HG03571 (cell line): ENCODE measurements at regions not wholly inside any gene's neighbourhood (a gene's known extent, or its start where the extent isn't known, plus 50 kb on each side); places are given as distances from the start of the nearest gene placed in this dataset.
A peak's percentile ranks its signal among the peaks of the same experiment; 100 is the strongest.
"Not testable (repeated sequence)": the region's sequence is repeated elsewhere in the genome, so short reads cannot be mapped to it uniquely, and the experiment has no call there.

ENCODE experiments used
- ATAC-seq: cut with Tn5 transposase; IDR thresholded peaks from one replicate; pipeline ENCODE4 v1.9.1; 2021; ENCODE audit not compliant: unreplicated experiment

DNA sequence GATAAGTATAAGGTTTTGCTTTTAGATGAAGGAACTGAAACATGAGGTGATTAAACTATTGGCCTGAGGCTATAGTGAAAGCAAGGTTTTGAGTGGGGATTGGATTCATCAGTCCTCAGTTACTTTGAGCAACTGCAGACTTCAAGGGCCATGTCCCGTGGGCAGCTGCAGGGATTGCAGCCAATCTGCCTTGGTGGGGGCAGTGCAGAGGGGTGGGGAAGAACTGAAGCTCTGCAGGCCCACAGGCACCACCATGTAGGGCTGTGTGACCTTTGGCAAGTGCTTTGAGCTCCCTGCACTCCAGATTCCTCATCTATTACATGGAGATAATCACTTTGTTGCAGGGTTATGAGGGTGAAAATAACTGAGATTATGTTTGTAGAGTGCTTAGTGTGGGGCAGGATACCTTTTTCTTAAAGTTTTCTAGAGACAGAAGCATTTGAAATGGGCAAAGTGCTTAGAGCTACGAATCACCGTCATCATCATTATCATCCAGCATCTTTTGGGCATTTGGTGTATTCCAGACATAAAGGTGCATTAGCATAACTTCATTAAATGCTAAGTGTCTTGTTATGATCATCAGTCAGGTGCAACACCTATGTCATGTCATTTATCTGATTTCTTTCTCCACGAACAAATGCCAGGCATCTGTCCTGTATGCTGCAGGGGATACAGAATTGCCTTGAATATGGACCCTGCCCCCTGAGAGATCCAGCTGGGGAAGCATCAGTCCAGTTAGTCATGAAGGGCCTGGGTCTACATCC is 72.1 kb upstream of the TENM4 start:
- no peak for ATAC-seq

DNA sequence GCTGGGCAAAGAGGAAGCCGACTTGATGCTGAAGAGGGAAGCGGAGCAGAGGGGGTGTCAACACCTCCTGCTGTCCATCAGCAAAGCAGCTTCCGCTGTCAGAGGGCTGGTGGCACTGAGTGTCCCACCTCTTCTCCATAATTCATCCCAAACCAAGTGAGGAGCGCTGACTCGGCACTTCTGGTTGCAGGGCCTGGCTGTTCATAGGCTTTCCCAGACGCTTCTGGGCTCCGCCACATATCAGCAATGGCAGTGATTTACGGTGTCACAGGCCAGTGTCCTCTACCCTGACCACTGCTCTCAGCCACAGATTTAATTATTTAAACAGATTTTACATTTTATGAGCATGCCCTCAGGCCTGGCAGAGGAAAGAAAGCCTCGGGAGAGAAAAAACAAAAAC is 70.1 kb upstream of the TENM4 start:
- no peak for ATAC-seq

DNA sequence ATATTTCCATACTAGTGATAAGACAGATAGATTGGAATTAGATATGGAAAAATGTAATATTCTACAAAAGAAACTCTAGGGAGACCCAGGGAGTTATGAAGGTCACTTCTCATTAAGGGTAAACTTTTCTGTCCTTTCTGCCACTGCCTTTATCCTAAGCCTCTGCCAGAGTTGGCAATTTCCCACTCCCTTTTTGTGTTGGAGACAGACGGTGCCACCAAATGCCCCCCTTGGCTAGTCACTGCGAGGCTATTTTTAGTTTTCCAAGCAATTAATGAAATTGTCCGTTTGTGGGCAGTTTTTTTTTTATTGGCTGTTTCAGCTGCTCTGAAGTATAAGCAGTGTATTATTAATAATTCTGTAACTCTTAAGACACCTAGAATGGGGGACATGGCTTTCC is 67.6 kb upstream of the TENM4 start:
- ATAC-seq, result no peak

DNA sequence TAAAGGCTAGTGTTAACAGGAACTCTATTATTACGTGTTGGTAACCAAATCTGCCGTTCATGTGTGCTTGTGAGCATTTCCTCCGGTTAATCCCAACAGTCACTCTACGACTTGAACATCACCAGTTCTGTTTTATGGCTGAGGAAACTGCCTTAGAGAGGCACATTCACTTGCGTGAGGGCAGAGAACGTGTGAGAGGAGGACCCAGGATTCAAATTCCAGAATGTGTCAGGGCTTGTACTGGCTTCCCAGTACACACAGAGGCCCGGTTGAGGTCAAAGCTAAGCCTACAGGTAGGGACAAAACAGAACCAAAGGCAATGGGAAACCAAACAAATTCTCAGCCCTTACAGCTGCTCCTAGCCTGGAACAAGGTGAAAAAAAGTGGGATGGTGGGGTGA is 66.9 kb upstream of the TENM4 start:
- ATAC-seq, result no peak

DNA sequence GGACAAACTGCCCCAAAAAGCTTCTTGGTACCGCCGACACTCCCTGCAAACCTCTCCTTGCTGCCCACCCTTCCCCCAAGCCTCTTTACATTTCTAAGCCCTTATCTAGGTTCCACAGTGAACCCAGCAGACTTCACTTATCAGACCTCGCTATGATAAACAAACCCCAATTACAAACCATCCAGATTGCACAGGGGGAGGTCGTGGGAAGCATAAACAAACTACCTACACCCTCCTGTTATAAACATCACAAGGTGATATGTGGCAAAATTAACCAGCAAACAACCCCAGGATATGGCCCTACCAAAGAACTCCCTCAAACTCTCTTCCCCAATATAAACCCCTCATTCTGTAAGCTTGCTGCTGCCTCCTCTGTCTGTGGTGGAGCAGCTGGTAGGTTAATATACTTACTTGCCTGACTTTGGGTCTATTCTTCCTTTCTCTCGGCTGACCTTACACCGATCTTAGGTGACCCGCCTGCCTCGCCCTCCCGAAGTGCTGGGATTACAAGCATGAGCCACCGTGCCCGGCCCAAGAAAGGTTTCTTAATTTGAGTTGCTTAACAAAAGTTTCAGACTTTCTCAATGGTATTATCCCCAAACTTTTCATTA is 66.0 kb upstream of the TENM4 start:
- ATAC-seq, result no peak

DNA sequence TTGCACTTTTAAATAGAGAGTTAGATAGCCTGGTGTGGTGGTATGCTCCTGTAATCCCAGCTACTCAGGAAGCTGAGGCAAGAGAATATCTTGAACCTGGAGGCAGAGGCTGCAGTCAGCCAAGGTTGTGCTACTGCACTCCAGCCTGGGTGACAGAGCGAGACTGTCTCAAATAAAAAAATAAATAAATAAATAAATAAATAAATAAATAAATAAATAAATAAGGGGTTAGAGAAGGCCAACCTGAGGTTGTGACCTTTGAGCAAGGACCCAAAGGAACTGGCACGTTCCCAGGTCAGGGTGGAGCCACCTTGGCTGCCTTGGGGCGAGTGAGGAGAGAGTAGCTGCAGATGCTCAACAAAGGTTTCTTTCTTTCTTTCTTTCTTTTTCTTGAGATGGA is 65.3 kb upstream of the TENM4 start:
- no peak for ATAC-seq

DNA sequence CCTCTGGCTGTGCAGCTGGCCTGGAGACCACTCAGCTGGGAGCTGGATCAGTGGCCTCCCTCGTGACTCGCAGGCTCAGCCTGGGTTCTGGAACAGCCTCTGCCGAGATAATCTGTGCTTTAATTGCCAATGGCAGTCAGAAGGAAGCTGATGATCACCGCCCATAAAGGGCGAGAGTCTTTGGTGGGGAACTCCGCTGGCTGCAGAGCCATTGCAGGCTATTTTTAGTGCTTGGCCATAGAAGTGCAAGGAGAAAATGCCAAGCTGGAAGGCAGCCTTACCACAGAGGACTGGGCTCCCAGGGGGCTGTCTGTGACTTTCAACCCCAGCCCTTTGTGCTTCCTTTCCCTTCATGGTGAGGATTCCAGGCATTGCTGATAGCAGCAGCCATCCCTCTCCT is 62.2 kb upstream of the TENM4 start:
- ATAC-seq, result no peak

DNA sequence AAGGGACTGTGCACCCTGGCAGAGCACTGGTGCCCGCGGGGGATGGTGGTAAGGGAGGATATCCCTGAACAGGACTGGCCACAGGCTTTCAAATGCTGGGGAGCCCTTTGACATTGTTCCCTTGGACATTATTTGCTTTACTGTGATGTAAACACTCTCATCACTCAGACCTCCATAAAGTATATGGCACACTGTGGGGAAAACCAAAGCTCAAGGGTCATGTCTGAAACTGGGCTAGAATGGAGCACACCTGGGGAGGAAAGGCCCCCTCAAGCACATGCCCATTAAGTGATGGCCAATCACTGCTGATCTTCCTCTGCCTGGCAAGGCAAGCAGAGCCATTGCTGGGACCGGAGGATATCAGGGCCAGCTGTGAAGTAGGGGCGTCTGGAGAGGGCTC is 60.9 kb upstream of the TENM4 start:
- no peak for ATAC-seq

DNA sequence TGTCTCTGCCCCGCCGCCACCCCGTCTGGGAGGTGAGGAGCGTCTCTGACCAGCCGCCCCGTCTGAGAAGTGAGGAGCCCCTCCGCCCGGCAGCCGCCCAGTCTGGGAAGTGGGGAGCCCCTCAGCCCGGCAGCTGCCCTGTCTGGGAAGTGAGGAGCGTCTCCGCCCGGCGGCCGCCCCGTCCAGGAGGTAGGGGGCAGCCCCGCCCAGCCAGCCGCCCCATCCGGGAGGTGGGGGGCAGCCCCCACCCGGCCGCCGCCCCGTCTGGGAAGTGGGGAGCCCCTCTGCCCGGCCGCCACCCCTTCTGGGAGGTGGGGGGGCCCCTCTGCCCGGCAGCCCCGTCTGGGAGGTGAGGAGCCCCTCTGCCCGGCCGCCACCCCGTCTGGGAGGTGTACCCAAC is 59.1 kb upstream of the TENM4 start:
- not testable (repeated sequence) for ATAC-seq

DNA sequence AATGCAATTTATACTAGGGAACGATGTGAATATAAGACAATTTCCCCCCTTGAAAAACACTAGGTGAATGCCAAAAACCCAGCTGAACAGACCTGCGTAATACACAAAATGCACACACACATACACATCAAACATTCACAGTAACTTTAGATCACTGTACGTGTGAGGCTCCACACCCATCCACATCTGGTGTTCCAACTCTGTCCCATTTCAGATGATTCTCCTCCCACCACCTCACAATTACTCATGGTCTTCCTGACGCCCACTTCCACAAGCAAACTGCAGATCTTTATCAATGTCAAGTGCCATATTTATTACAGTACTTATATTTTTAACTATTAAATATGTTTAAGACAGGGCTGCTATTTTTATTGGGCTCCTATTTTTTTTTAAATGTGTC is 57.8 kb upstream of the TENM4 start:
- ATAC-seq, result no peak

DNA sequence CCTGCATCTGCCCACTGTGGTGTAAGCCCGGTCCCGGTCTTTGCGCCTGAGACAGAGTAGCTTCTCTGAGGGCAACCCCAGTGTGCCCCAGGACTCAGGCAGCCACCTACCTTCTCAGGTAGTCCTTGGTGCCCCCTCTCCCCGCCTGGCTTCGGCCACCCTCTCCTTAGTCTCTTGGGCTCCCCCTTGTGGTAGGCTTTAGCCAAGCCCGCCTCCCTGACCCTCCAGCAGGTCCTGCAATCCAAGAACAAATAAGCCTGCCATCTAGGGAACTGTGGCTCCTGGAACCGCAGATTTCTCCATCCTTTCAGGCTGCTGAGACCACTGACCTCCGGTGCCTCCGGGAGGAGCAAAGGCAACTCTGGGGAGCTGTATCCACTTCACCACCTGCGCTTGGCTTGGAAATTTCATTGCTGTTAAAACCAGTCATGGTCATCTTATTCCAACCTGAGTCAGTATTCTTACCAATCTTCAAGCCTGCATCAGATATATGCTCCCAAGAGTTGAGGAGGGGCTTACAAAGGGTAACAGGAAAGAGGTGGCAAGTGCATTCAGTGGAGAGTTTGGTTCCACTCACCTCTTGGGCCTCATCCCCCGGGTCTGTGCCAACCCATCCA is 52.8 kb upstream of the TENM4 start:
- ATAC-seq, result peak; percentile 71

DNA sequence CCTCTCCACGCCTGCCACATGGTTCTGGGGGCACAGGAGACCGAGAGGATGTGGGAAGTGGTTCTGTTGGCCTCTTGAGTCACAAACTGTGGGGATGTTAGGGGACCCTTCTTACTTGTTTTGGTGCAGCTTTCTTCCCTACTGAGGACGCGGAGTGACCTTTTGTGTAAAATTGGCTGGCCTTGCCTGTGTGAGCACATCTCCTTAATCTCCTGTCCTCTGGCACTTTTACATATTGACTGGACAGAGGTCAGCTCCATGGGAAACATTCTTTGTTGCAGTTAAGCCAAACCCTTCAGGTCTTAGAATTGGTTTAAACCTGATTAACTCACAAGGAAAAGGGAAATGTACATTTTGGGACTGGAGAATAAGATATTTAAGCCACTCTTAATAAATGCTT is 51.2 kb upstream of the TENM4 start:
- no peak for ATAC-seq
